H1 (cell line): ENCODE measurements at regions not wholly inside any gene's neighbourhood (a gene's known extent, or its start where the extent isn't known, plus 50 kb on each side); places are given as distances from the start of the nearest gene placed in this dataset.

Source experiments
- CTCF ChIA-PET: fragments of 300-600 bp; sonication (Branson Sonifier 250); formaldehyde crosslinking; loops from one replicate; lab custom pipeline; 2021; ENCODE audit not compliant: partially characterized antibody; lab: Charles Lee
- POLR2A ChIA-PET: fragments of 300-600 bp; sonication (Branson Sonifier 250); formaldehyde crosslinking; loops from one replicate; lab custom pipeline; 2021; ENCODE audit warnings: inconsistent platforms; ENCODE audit not compliant: partially characterized antibody; lab: Charles Lee
- DNase-seq, 2 experiments: peaks; one replicate each; pipeline versions ENCODE4 v3.0.0 to v3.0.0-alpha.2; 2010 to 2022; ENCODE audit warnings: low spot score in 2 of 2, low read depth in 1 of 2, mixed read lengths in 1 of 2
- FAIRE-seq: peaks from 2 replicates; lab custom pipeline; 2011; peaks lifted over from hg19 to GRCh38; lab: Jason Lieb, UNC
- H2AFZ ChIP-seq: 2 replicates; pipeline ENCODE4 v1.8.1; 2012; ENCODE audit warnings: low read length, inconsistent platforms
- H2AK5ac ChIP-seq: 2 replicates; pipeline ENCODE4 v1.6.1; 2013; ENCODE audit warnings: low read depth, low read length
- H2BK120ac ChIP-seq: replicated peaks from 2 replicates; pipeline ENCODE3; 2013; ENCODE audit warnings: low read depth, low read length, inconsistent platforms
- H2BK12ac ChIP-seq: 2 replicates; pipeline ENCODE4 v1.6.1; 2013; ENCODE audit warnings: low read depth, low read length
- H2BK15ac ChIP-seq: 2 replicates; pipeline ENCODE4 v1.6.1; 2013; ENCODE audit warnings: low read length
- H2BK20ac ChIP-seq: 2 replicates; pipeline ENCODE4 v1.6.1; 2013; ENCODE audit warnings: low read length
- H2BK5ac ChIP-seq: 2 replicates; pipeline ENCODE4 v1.6.1; 2013; ENCODE audit warnings: low read depth, low read length
- H3K14ac ChIP-seq: 2 replicates; pipeline ENCODE4 v1.6.1; 2013; ENCODE audit warnings: inconsistent platforms; ENCODE audit not compliant: insufficient read length
- H3K18ac ChIP-seq: 2 replicates; pipeline ENCODE4 v1.6.1; 2013; ENCODE audit warnings: low read length; ENCODE audit errors: extremely low read depth
- H3K23ac ChIP-seq: 2 replicates; pipeline ENCODE4 v1.6.1; 2013; ENCODE audit warnings: inconsistent platforms; ENCODE audit not compliant: insufficient read length
- H3K23me2 ChIP-seq: 2 replicates; pipeline ENCODE4 v1.6.1; 2013; ENCODE audit warnings: low read depth, low read length
- H3K27ac ChIP-seq: 2 replicates; pipeline ENCODE4 v1.6.1; 2011; ENCODE audit warnings: low read depth, low read length, inconsistent platforms
- H3K27me3 ChIP-seq, 4 experiments: replicated peaks in 1 of 4; 1 replicate in 1 of 4; 2 replicates in 3 of 4; pipeline versions ENCODE4 v1.6.1 to v1.8.1; 2011 to 2013; ENCODE audit warnings: low read length in 3 of 4, mild to moderate bottlenecking in 3 of 4, inconsistent platforms in 2 of 4, mixed read lengths in 2 of 4, moderate library complexity in 1 of 4; ENCODE audit not compliant: control insufficient read depth in 3 of 4, insufficient read depth in 3 of 4; ENCODE audit errors: extremely low read depth in 1 of 4
- H3K36me3 ChIP-seq, 4 experiments: 2 replicates each; pipeline versions ENCODE4 v1.6.1 to v1.8.1; 2011 to 2013; ENCODE audit warnings: mild to moderate bottlenecking in 4 of 4, low read length in 3 of 4, moderate library complexity in 2 of 4, control low read depth in 1 of 4, inconsistent platforms in 1 of 4; ENCODE audit not compliant: insufficient read depth in 4 of 4, control insufficient read depth in 2 of 4
- H3K4ac ChIP-seq: replicated peaks from 2 replicates; pipeline ENCODE3; 2013; ENCODE audit warnings: low read length, low read depth, mixed read lengths, inconsistent platforms; ENCODE audit not compliant: insufficient read length
- H3K4me1 ChIP-seq, 4 experiments: replicated peaks in 1 of 4; 1 replicate in 1 of 4; 2 replicates in 3 of 4; pipeline versions ENCODE4 v1.6.1 to v1.8.1; 2011 to 2013; ENCODE audit warnings: low read length in 3 of 4, inconsistent platforms in 2 of 4, mixed read lengths in 1 of 4; ENCODE audit not compliant: insufficient read depth in 4 of 4, control insufficient read depth in 3 of 4
- H3K4me2 ChIP-seq, 2 experiments: 2 replicates each; pipeline versions ENCODE4 v1.6.1 to v1.8.1; 2011 to 2013; ENCODE audit warnings: low read depth in 2 of 2, low read length in 2 of 2, control low read depth in 1 of 2, inconsistent platforms in 1 of 2, mild to moderate bottlenecking in 1 of 2; ENCODE audit not compliant: insufficient read depth in 1 of 2
- H3K4me3 ChIP-seq, 4 experiments: fragments of 200-600, 300-600 bp in 1 of 4; sonication (generic), shearing (Covaris generic), sonication (Bioruptor Twin) in 1 of 4; 2 replicates each; pipeline versions ENCODE4 v1.5.1 to v1.8.1; 2011 to 2016; ENCODE audit warnings: low read length in 4 of 4, low read depth in 3 of 4, control low read depth in 2 of 4, inconsistent platforms in 2 of 4, mild to moderate bottlenecking in 2 of 4, mixed read lengths in 1 of 4, moderate library complexity in 1 of 4; ENCODE audit not compliant: insufficient read depth in 2 of 4; ENCODE audit errors: extremely low read depth in 1 of 4
- H3K56ac ChIP-seq: replicated peaks from 2 replicates; pipeline ENCODE3; 2013; ENCODE audit warnings: low read depth, mild to moderate bottlenecking, mixed read lengths, low read length, inconsistent platforms; ENCODE audit not compliant: insufficient read length
- H3K79me1 ChIP-seq: 2 replicates; pipeline ENCODE4 v1.6.1; 2013; ENCODE audit warnings: low read depth, low read length, control low read depth
- H3K79me2 ChIP-seq, 2 experiments: 2 replicates each; pipeline versions ENCODE4 v1.6.1 to v1.8.1; 2012 to 2013; ENCODE audit warnings: low read length in 2 of 2, mild to moderate bottlenecking in 2 of 2, inconsistent platforms in 1 of 2; ENCODE audit not compliant: insufficient read depth in 2 of 2, control insufficient read depth in 1 of 2
- H3K9ac ChIP-seq, 4 experiments: replicated peaks in 1 of 4; 1 replicate in 1 of 4; 2 replicates in 3 of 4; pipeline versions ENCODE4 v1.6.1 to v1.8.1; 2011 to 2013; ENCODE audit warnings: low read depth in 3 of 4, low read length in 3 of 4, control low read depth in 2 of 4, mild to moderate bottlenecking in 2 of 4, moderate library complexity in 2 of 4, inconsistent platforms in 1 of 4; ENCODE audit errors: extremely low read depth in 1 of 4
- H3K9me3 ChIP-seq, 2 experiments: 2 replicates each; pipeline versions ENCODE4 v1.6.1 to v1.8.1; 2012 to 2013; ENCODE audit warnings: mild to moderate bottlenecking in 2 of 2, moderate library complexity in 2 of 2, control low read depth in 1 of 2, inconsistent platforms in 1 of 2, low read depth in 1 of 2, low read length in 1 of 2, mixed read lengths in 1 of 2; ENCODE audit not compliant: insufficient read depth in 2 of 2
- H4K20me1 ChIP-seq, 2 experiments: replicated peaks in 1 of 2; 2 replicates each; pipeline versions ENCODE3 to v1.8.1; 2011 to 2013; ENCODE audit warnings: inconsistent platforms in 2 of 2, low read length in 2 of 2, mild to moderate bottlenecking in 1 of 2; ENCODE audit not compliant: insufficient read depth in 2 of 2, control insufficient read depth in 1 of 2
- H4K5ac ChIP-seq: 2 replicates; pipeline ENCODE4 v1.6.1; 2013; ENCODE audit warnings: low read length, low read depth, mixed read lengths, inconsistent platforms; ENCODE audit not compliant: insufficient read length
- H4K8ac ChIP-seq: 2 replicates; pipeline ENCODE4 v1.8.0; 2013; ENCODE audit warnings: mild to moderate bottlenecking, moderate library complexity, low read length, inconsistent platforms; ENCODE audit not compliant: insufficient read depth; ENCODE audit errors: extremely low read depth
- H4K91ac ChIP-seq: replicated peaks from 2 replicates; pipeline ENCODE3; 2013; ENCODE audit warnings: low read length, mixed read lengths, inconsistent platforms; ENCODE audit not compliant: insufficient read length
- BACH1 ChIP-seq: IDR thresholded peaks from 2 replicates; pipeline ENCODE4 v1.6.1; 2012; ENCODE audit warnings: low read length, improper control_type of control experiment
- BCL11A ChIP-seq, 2 experiments: IDR thresholded peaks; one replicate each; pipeline ENCODE4 v1.6.1; 2011; ENCODE audit warnings: low read depth in 2 of 2, low read length in 2 of 2, mild to moderate bottlenecking in 2 of 2
- KDM4A ChIP-seq: IDR thresholded peaks from one replicate; pipeline ENCODE4 v1.7.1; 2012; ENCODE audit warnings: low read depth, mild to moderate bottlenecking, moderate library complexity, low read length, inconsistent platforms; ENCODE audit not compliant: severe bottlenecking
- NRF1 ChIP-seq: IDR thresholded peaks from 2 replicates; pipeline ENCODE4 v1.6.1; 2011; ENCODE audit warnings: mild to moderate bottlenecking, low read depth, low read length, improper control_type of control experiment
- RBBP5 ChIP-seq: IDR thresholded peaks from 2 replicates; pipeline ENCODE4 v1.7.1; 2012; ENCODE audit warnings: low read depth, mild to moderate bottlenecking, inconsistent platforms, low read length, moderate library complexity, borderline replicate concordance
- SAP30 ChIP-seq: fragments of 300-600 bp; sonication (generic); IDR thresholded peaks from 2 replicates; pipeline ENCODE4 v1.7.1; 2012; ENCODE audit warnings: low read length, moderate library complexity, mild to moderate bottlenecking, inconsistent platforms; ENCODE audit not compliant: insufficient read depth, insufficient replicate concordance
- SIX5 ChIP-seq: IDR thresholded peaks from 2 replicates; pipeline ENCODE4 v1.6.1; 2011; ENCODE audit warnings: mild to moderate bottlenecking, low read depth, low read length
- TBP ChIP-seq: IDR thresholded peaks from 2 replicates; pipeline ENCODE4 v1.6.1; 2011; ENCODE audit warnings: low read depth, low read length, improper control_type of control experiment
- WGBS, 2 experiments: shearing (Covaris generic) in 1 of 2; methylation state at CpG; one replicate each; pipeline versions ENCODE4 v1.1.6 to v1.1.7; 2013 to 2015; ENCODE audit warnings: low lambda C conversion rate in 2 of 2, mixed read lengths in 2 of 2, inconsistent platforms in 1 of 2, low coverage in 1 of 2, missing lambda C conversion rate in 1 of 2; ENCODE audit not compliant: insufficient replicate concordance in 2 of 2, insufficient coverage in 1 of 2, insufficient read length in 1 of 2; ENCODE audit errors: extremely low coverage in 1 of 2, missing lambda C conversion rate in 1 of 2; 5-methylcytosine and 5-hydroxymethylcytosine counted together

GRCh38 chr2:38149531-38149930, 73.6 kb upstream of the CYP1B1 start:
- Histone ChIP-seq H2BK120ac (no peak overlapping the region), H3K23me2 (peaks cover under 1% of the 10 kb centered on the region; the same call in 1 of the 2 replicates), H2BK5ac (no peak overlapping the region), H3K14ac (no peak overlapping the region), H4K8ac (no peak overlapping the region), H3K4me2 (no peak overlapping the region), H2AFZ (no peak overlapping the region), H3K79me2 (no peaks in the 10 kb centered on the region), H3K9ac (no peak overlapping the region), H3K79me1 (no peaks in the 10 kb centered on the region), H3K27me3 (no peaks in the 10 kb centered on the region), H4K91ac (no peak overlapping the region), H3K36me3 (no peaks in the 10 kb centered on the region), H3K23ac (no peak overlapping the region), H3K56ac (no peak overlapping the region), H3K4ac (no peak overlapping the region), H4K5ac (no peak overlapping the region), H2AK5ac (no peak overlapping the region), H3K9me3 (no peaks in the 10 kb centered on the region; a peak in 1 of 4 replicates), H4K20me1 (no peaks in the 10 kb centered on the region), H2BK20ac (no peak overlapping the region), H3K4me3 (no peak overlapping the region), H2BK15ac (no peak overlapping the region), H3K27ac (no peak overlapping the region), H3K4me1 (peaks cover 0 to 3% (median 2%) of the 10 kb centered on the region in 4 experiments; a peak in 5 of 7 replicates), H3K18ac (no peak overlapping the region), H2BK12ac (no peak overlapping the region)
- no peak for FAIRE-seq
- ChIA-PET POLR2A (no interaction called here), CTCF (interaction anchor here (0.6 kb wide), 1 partner anchor 46 kb away, joined by 3 read pairs; no protein-coding TSS in a partner anchor)
- WGBS, 2 experiments, result 86% methylated on average over 2 of the region's 2 CpGs; no CpG with 5 or more reads in 1 of the 2 experiments
- no peak for DNase-seq
- TF ChIP-seq KDM4A (no peak), BACH1 (no peak), BCL11A (IDR thresholded peaks at IDR 0.05; ENCODE audit: low read depth in 2 of 2, low read length in 2 of 2) (no peak), SIX5 (no peak), NRF1 (no peak), TBP (no peak), SAP30 (no peak), RBBP5 (no peak)
